GM12878 (cell line): ENCODE measurements at regions not wholly inside any gene's neighbourhood (a gene's known extent, or its start where the extent isn't known, plus 50 kb on each side); places are given as distances from the start of the nearest gene placed in this dataset.

Experiments
- ATAC-seq: fragments of 200-7000 bp; cut with Tn5 transposase; 3 replicates; pipeline ENCODE4 v1.9.1; 2020; ENCODE audit warnings: mild to moderate bottlenecking, moderate library complexity
- BruUV-seq: library from RNA; stranded (reverse); fragments of 400-500 nt; replicated peaks from 2 replicates; lab custom pipeline; 2021; lab: Mats Ljungman, UMichigan
- CTCF ChIA-PET: fragments of 300-600 bp; sonication (Branson Sonifier 250); formaldehyde crosslinking; extraction: SDS; loops from one replicate; lab custom pipeline; 2021; ENCODE audit warnings: inconsistent platforms; lab: Yijun Ruan, JAX
- POLR2A ChIA-PET: fragments of 350-600 bp; formaldehyde crosslinking; extraction: SDS; loops from one replicate; lab custom pipeline; 2021; ENCODE audit warnings: inconsistent platforms; lab: Charles Lee
- RAD21 ChIA-PET: fragments of 300-600 bp; sonication (Branson Sonifier 250); formaldehyde crosslinking; loops from one replicate; lab custom pipeline; 2023; ENCODE audit warnings: antibody characterized with exemption; ENCODE audit not compliant: unreplicated experiment; lab: Charles Lee
- SMC1A ChIA-PET: fragments of 300-600 bp; sonication (Branson Sonifier 250); formaldehyde crosslinking; loops from one replicate; lab custom pipeline; 2023; ENCODE audit not compliant: unreplicated experiment, uncharacterized antibody; lab: Charles Lee
- DNase-seq: peaks from one replicate; pipeline ENCODE4 v3.0.0-alpha.2; 2011; ENCODE audit warnings: low read depth, low spot score
- FAIRE-seq: peaks from 3 replicates; lab custom pipeline; 2011; peaks lifted over from hg19 to GRCh38; lab: Jason Lieb, UNC
- H2AFZ ChIP-seq: 2 replicates; pipeline ENCODE4 v1.6.0; 2011; ENCODE audit warnings: low read depth, low read length, control low read depth; ENCODE audit not compliant: control insufficient read depth
- H3K27ac ChIP-seq: 2 replicates; pipeline ENCODE4 v1.5.1; 2011; ENCODE audit warnings: control low read depth; ENCODE audit not compliant: control insufficient read depth, insufficient read depth
- H3K27me3 ChIP-seq, 2 experiments: replicated peaks in 1 of 2; 2 replicates each; pipeline versions ENCODE4 v1.6.0 to v1.6.1; 2011; ENCODE audit warnings: low read length in 1 of 2; ENCODE audit not compliant: control insufficient read depth in 2 of 2, insufficient read depth in 2 of 2
- H3K36me3 ChIP-seq, 2 experiments: 2 replicates each; pipeline ENCODE4 v1.5.1; 2011; ENCODE audit warnings: low read length in 1 of 2; ENCODE audit not compliant: control insufficient read depth in 2 of 2, insufficient read depth in 2 of 2
- H3K4me1 ChIP-seq: 2 replicates; pipeline ENCODE4 v1.6.1; 2011; ENCODE audit warnings: mild to moderate bottlenecking, low read length, moderate library complexity, mixed read lengths; ENCODE audit not compliant: control insufficient read depth, insufficient read depth
- H3K4me2 ChIP-seq: 2 replicates; pipeline ENCODE4 v1.6.0; 2011; ENCODE audit warnings: control low read depth; ENCODE audit not compliant: control insufficient read depth, insufficient read depth
- H3K4me3 ChIP-seq: fragments of 200-600 bp; sonication (generic); 2 replicates; pipeline ENCODE4 v1.5.1; 2016
- H3K79me2 ChIP-seq: 2 replicates; pipeline ENCODE4 v1.6.0; 2011; ENCODE audit warnings: low read length; ENCODE audit not compliant: control insufficient read depth, insufficient read depth
- H3K9ac ChIP-seq: 2 replicates; pipeline ENCODE4 v1.8.0; 2011; ENCODE audit warnings: low read length, control low read depth, mixed read lengths; ENCODE audit not compliant: control insufficient read depth, insufficient read depth
- H3K9me3 ChIP-seq: replicated peaks from 3 replicates; pipeline ENCODE4 v1.5.1; 2011; ENCODE audit warnings: mild to moderate bottlenecking, low read length; ENCODE audit not compliant: control insufficient read depth, insufficient read depth
- H4K20me1 ChIP-seq: 2 replicates; pipeline ENCODE4 v1.6.0; 2011; ENCODE audit not compliant: control insufficient read depth, insufficient read depth
- DPF2 ChIP-seq: fragments of 450-650 bp; IDR thresholded peaks from 2 replicates; pipeline ENCODE4 v1.6.1; 2017; ENCODE audit warnings: mild to moderate bottlenecking
- HDAC6 ChIP-seq: fragments of 200-600 bp; sonication (generic); IDR thresholded peaks from one replicate; pipeline ENCODE4 v1.8.0; 2017; ENCODE audit warnings: antibody characterized with exemption; ENCODE audit not compliant: unreplicated experiment
- MEF2A ChIP-seq: IDR thresholded peaks from 2 replicates; pipeline ENCODE4 v1.6.1; 2011; ENCODE audit warnings: low read depth, mild to moderate bottlenecking, low read length, moderate library complexity; ENCODE audit not compliant: insufficient read depth
- MXI1 ChIP-seq: fragments of 150-350 bp; IDR thresholded peaks from 2 replicates; pipeline ENCODE4 v1.6.1; 2011; ENCODE audit warnings: low read depth, mild to moderate bottlenecking, inconsistent platforms, low read length, improper control_type of control experiment
- NR2F1 ChIP-seq: fragments of 450-650 bp; conservative IDR thresholded peaks from 2 replicates; pipeline ENCODE4 v1.6.1; 2017; ENCODE audit warnings: mild to moderate bottlenecking
- NRF1 ChIP-seq: conservative IDR thresholded peaks from 2 replicates; pipeline ENCODE4 v1.6.1; 2011; ENCODE audit warnings: mild to moderate bottlenecking, low read depth, low read length, improper control_type of control experiment
- POLR2AphosphoS2 ChIP-seq: IDR thresholded peaks from 2 replicates; pipeline ENCODE4 v1.6.1; 2011; ENCODE audit warnings: low read depth, mild to moderate bottlenecking, low read length, improper control_type of control experiment, moderate library complexity
- SIN3A ChIP-seq: IDR thresholded peaks from 2 replicates; pipeline ENCODE4 v1.6.1; 2012; ENCODE audit warnings: low read depth, low read length, improper control_type of control experiment
- STAT3 ChIP-seq: IDR thresholded peaks from 2 replicates; pipeline ENCODE4 v1.6.1; 2011; ENCODE audit warnings: low read depth, low read length, improper control_type of control experiment
- WRNIP1 ChIP-seq: IDR thresholded peaks from 2 replicates; pipeline ENCODE4 v1.6.1; 2011; ENCODE audit warnings: low read depth, low read length, improper control_type of control experiment, borderline replicate concordance
- ZBED1 ChIP-seq: IDR thresholded peaks from 2 replicates; pipeline ENCODE4 v1.6.1; 2016; ENCODE audit warnings: borderline replicate concordance
- WGBS: methylation state at CpG from one replicate; pipeline ENCODE4 v1.1.6; 2016; ENCODE audit warnings: low lambda C conversion rate; ENCODE audit not compliant: insufficient replicate concordance, insufficient coverage; ENCODE audit errors: missing lambda C conversion rate; 5-methylcytosine and 5-hydroxymethylcytosine counted together
- in situ Hi-C: fragments of 300-500 bp; cut with MboI; formaldehyde crosslinking; loops from 9 replicates; pipeline ENCODE4 v1.14.3; 2018; ENCODE audit warnings: mixed read lengths
- intact Hi-C: fragments of 100-400 bp; cut with micrococcal nuclease; formaldehyde crosslinking; loops from one replicate; pipeline ENCODE4 v1.14.2; 2022; ENCODE audit not compliant: unreplicated experiment
- TF ChIP-seq, protein P1 (sequence below): fragments of 450-650 bp; formaldehyde crosslinking; IDR thresholded peaks from 2 replicates; pipeline ENCODE4 v1.4.0; 2020; ENCODE audit warnings: mild to moderate bottlenecking, moderate library complexity

DNA sequence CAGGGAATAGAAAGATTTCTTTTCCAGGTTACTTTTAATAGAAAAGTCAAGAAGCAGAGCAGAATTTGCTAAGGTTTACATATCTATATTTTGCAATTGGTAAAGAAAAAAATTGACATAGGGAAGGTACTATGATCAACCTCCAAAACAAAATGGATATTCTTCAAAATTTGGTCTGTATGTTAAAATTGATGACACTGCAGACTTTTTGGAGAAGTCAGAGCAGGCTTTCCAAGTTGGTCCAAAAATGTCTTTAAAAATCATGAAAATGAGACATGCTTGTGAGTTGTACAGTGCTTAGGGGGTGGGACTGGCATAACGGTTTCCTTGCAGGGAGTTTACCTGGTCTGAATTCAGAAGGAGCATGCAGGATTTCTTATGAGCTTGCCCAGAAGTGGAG is 77.0 kb downstream of the TFPI2 start (continued):
- TF ChIP-seq, protein P1, sequence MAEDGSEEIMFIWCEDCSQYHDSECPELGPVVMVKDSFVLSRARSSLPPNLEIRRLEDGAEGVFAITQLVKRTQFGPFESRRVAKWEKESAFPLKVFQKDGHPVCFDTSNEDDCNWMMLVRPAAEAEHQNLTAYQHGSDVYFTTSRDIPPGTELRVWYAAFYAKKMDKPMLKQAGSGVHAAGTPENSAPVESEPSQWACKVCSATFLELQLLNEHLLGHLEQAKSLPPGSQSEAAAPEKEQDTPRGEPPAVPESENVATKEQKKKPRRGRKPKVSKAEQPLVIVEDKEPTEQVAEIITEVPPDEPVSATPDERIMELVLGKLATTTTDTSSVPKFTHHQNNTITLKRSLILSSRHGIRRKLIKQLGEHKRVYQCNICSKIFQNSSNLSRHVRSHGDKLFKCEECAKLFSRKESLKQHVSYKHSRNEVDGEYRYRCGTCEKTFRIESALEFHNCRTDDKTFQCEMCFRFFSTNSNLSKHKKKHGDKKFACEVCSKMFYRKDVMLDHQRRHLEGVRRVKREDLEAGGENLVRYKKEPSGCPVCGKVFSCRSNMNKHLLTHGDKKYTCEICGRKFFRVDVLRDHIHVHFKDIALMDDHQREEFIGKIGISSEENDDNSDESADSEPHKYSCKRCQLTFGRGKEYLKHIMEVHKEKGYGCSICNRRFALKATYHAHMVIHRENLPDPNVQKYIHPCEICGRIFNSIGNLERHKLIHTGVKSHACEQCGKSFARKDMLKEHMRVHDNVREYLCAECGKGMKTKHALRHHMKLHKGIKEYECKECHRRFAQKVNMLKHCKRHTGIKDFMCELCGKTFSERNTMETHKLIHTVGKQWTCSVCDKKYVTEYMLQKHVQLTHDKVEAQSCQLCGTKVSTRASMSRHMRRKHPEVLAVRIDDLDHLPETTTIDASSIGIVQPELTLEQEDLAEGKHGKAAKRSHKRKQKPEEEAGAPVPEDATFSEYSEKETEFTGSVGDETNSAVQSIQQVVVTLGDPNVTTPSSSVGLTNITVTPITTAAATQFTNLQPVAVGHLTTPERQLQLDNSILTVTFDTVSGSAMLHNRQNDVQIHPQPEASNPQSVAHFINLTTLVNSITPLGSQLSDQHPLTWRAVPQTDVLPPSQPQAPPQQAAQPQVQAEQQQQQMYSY, result no peak
- TF ChIP-seq WRNIP1 (no peak), NR2F1 (no peak)

DNA sequence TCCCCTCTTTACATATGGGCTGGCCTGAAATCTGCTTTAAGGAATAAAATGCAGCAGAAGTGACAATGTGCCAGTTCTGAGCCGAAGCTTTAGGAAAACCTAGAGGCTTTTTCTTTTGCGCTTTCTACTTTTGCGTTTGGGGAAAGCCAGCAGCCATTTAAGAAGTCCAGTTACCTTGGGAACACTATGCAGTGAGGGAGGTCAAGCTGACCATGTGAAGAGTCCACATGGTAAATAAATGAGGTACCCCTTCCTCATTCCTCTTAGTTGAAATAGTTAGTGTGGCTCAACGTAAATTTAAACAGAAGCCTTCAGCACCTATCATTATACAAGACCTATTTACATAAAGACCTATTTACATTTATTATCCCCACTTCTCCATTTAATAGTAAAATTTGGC is 78.5 kb downstream of the TFPI2 start:
- CTCF ChIA-PET, result interaction anchor here (1.0 kb wide), 1 partner anchor 427 kb away, joined by 3 read pairs; no protein-coding TSS in a partner anchor
- 37% methylated on average over 4 of the region's 4 CpGs for WGBS
- Histone ChIP-seq H3K9me3 (no peaks in the 10 kb centered on the region), H3K27me3 (no peaks in the 10 kb centered on the region), H3K36me3 (no peaks in the 10 kb centered on the region), H2AFZ (no peak overlapping the region), H3K4me2 (no peak overlapping the region), H4K20me1 (no peaks in the 10 kb centered on the region), H3K4me3 (no peak overlapping the region), H3K4me1 (no peaks in the 10 kb centered on the region), H3K79me2 (no peaks in the 10 kb centered on the region), H3K9ac (no peak overlapping the region), H3K27ac (no peak overlapping the region)
- ATAC-seq, result no peak
- no peak for DNase-seq
- FAIRE-seq, result no peak
- POLR2A ChIA-PET, result no interaction called here
- in situ Hi-C loops (no loop called here), intact Hi-C loops (no loop called here)
- RAD21 ChIA-PET, result no interaction called here
- SMC1A ChIA-PET, result no interaction called here
- BruUV-seq, result no TSS peak
- TF ChIP-seq POLR2AphosphoS2, result no peak
- no peak for TF ChIP-seq DPF2
- TF ChIP-seq SIN3A, result no peak
- no peak for TF ChIP-seq MXI1
- TF ChIP-seq ZBED1, result no peak
- no peak for TF ChIP-seq MEF2A
- TF ChIP-seq STAT3, result no peak
- no peak for TF ChIP-seq NRF1
- TF ChIP-seq HDAC6, result no peak
